ENCODE measurements at regions not wholly inside any gene's neighbourhood (a gene's known extent, or its start where the extent isn't known, plus 50 kb on each side); places are given as distances from the start of the nearest gene placed in this dataset.

DNA sequence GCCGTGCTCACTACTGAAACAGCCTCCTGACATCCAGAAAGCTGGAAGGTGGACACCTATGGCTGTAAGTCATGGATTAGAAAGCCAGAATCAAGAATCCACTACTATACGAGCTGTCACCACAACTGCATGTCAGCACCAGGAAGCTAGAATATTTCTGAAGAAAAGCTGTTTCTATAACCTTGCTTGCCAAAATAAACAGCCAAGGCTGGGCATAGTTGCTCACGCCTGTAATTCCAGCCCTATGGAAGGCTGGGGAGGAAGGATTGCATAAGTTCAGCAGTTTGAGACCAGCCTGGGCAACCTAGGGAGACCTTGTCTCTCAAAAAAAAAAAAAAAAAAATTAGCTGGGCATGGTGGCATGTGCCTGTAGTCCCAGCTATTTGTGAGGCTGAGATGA, 96.3 kb upstream of the GAREM1 start:
- DNase-seq (ENCODE audit: low spot score) (no peak), ATAC-seq (no peak)
- 0 out of 3 replicates have a peak, but pooled peaks cover 2% of the 10 kb centered on the region for H3K36me3 Mint-ChIP-seq (ENCODE audit: low read depth)
- Histone ChIP-seq H3K79me2 (replicated peaks; ENCODE audit: insufficient read depth) (no peaks in the 10 kb centered on the region), H3K4me3 (no peak overlapping the region), H3K27me3 (ENCODE audit: insufficient read depth) (no peaks in the 10 kb centered on the region), H4K20me1 (replicated peaks; ENCODE audit: insufficient read depth) (no peaks in the 10 kb centered on the region), H3K36me3 (ENCODE audit: insufficient read depth) (no peaks in the 10 kb centered on the region), H3K4me2 (no peak overlapping the region), H2AFZ (no peak overlapping the region), H3F3A (replicated peaks; ENCODE audit: low read depth) (no peaks in the 10 kb centered on the region), H3K27ac (ENCODE audit: low read depth) (no peak overlapping the region), H3K4me1 (ENCODE audit: insufficient read depth) (no peaks in the 10 kb centered on the region), H3K9me2 (ENCODE audit: insufficient read depth) (0 out of 2 replicates have a peak, but pooled peaks cover 7% of the 10 kb centered on the region)
- H3K4me3 Mint-ChIP-seq = no peak overlapping the region
- TF ChIP-seq STAT1 (IDR thresholded peaks at IDR 0.05; ENCODE audit: unreplicated experiment) (no peak), CREB1 (CRISPR knock-in tag; IDR thresholded peaks at IDR 0.05; ENCODE audit: low read depth) (no peak), POLR2AphosphoS5 (IDR thresholded peaks at IDR 0.05; ENCODE audit: low read depth) (no peak), ZNF331 (CRISPR knock-in tag; IDR thresholded peaks at IDR 0.05; ENCODE audit: low read depth) (no peak), EZH2phosphoT487 (IDR thresholded peaks at IDR 0.05; ENCODE audit: unreplicated experiment) (no peak), JUNB (IDR thresholded peaks at IDR 0.05; ENCODE audit: unreplicated experiment) (no peak), NANOG (IDR thresholded peaks at IDR 0.05; ENCODE audit: borderline replicate concordance) (no peak), EZH2 (IDR thresholded peaks at IDR 0.05; ENCODE audit: low read depth, unreplicated experiment) (no peak), ZNF114 (CRISPR knock-in tag; IDR thresholded peaks at IDR 0.05) (no peak)
- TF ChIP-seq, protein P1, sequence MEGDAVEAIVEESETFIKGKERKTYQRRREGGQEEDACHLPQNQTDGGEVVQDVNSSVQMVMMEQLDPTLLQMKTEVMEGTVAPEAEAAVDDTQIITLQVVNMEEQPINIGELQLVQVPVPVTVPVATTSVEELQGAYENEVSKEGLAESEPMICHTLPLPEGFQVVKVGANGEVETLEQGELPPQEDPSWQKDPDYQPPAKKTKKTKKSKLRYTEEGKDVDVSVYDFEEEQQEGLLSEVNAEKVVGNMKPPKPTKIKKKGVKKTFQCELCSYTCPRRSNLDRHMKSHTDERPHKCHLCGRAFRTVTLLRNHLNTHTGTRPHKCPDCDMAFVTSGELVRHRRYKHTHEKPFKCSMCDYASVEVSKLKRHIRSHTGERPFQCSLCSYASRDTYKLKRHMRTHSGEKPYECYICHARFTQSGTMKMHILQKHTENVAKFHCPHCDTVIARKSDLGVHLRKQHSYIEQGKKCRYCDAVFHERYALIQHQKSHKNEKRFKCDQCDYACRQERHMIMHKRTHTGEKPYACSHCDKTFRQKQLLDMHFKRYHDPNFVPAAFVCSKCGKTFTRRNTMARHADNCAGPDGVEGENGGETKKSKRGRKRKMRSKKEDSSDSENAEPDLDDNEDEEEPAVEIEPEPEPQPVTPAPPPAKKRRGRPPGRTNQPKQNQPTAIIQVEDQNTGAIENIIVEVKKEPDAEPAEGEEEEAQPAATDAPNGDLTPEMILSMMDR (conservative IDR thresholded peaks at IDR 0.05; ENCODE audit: low read depth in 2 of 2) = no peak
- TF ChIP-seq, protein P2, sequence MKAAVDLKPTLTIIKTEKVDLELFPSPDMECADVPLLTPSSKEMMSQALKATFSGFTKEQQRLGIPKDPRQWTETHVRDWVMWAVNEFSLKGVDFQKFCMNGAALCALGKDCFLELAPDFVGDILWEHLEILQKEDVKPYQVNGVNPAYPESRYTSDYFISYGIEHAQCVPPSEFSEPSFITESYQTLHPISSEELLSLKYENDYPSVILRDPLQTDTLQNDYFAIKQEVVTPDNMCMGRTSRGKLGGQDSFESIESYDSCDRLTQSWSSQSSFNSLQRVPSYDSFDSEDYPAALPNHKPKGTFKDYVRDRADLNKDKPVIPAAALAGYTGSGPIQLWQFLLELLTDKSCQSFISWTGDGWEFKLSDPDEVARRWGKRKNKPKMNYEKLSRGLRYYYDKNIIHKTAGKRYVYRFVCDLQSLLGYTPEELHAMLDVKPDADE (IDR thresholded peaks at IDR 0.05) = no peak
- TF ChIP-seq, protein P3, sequence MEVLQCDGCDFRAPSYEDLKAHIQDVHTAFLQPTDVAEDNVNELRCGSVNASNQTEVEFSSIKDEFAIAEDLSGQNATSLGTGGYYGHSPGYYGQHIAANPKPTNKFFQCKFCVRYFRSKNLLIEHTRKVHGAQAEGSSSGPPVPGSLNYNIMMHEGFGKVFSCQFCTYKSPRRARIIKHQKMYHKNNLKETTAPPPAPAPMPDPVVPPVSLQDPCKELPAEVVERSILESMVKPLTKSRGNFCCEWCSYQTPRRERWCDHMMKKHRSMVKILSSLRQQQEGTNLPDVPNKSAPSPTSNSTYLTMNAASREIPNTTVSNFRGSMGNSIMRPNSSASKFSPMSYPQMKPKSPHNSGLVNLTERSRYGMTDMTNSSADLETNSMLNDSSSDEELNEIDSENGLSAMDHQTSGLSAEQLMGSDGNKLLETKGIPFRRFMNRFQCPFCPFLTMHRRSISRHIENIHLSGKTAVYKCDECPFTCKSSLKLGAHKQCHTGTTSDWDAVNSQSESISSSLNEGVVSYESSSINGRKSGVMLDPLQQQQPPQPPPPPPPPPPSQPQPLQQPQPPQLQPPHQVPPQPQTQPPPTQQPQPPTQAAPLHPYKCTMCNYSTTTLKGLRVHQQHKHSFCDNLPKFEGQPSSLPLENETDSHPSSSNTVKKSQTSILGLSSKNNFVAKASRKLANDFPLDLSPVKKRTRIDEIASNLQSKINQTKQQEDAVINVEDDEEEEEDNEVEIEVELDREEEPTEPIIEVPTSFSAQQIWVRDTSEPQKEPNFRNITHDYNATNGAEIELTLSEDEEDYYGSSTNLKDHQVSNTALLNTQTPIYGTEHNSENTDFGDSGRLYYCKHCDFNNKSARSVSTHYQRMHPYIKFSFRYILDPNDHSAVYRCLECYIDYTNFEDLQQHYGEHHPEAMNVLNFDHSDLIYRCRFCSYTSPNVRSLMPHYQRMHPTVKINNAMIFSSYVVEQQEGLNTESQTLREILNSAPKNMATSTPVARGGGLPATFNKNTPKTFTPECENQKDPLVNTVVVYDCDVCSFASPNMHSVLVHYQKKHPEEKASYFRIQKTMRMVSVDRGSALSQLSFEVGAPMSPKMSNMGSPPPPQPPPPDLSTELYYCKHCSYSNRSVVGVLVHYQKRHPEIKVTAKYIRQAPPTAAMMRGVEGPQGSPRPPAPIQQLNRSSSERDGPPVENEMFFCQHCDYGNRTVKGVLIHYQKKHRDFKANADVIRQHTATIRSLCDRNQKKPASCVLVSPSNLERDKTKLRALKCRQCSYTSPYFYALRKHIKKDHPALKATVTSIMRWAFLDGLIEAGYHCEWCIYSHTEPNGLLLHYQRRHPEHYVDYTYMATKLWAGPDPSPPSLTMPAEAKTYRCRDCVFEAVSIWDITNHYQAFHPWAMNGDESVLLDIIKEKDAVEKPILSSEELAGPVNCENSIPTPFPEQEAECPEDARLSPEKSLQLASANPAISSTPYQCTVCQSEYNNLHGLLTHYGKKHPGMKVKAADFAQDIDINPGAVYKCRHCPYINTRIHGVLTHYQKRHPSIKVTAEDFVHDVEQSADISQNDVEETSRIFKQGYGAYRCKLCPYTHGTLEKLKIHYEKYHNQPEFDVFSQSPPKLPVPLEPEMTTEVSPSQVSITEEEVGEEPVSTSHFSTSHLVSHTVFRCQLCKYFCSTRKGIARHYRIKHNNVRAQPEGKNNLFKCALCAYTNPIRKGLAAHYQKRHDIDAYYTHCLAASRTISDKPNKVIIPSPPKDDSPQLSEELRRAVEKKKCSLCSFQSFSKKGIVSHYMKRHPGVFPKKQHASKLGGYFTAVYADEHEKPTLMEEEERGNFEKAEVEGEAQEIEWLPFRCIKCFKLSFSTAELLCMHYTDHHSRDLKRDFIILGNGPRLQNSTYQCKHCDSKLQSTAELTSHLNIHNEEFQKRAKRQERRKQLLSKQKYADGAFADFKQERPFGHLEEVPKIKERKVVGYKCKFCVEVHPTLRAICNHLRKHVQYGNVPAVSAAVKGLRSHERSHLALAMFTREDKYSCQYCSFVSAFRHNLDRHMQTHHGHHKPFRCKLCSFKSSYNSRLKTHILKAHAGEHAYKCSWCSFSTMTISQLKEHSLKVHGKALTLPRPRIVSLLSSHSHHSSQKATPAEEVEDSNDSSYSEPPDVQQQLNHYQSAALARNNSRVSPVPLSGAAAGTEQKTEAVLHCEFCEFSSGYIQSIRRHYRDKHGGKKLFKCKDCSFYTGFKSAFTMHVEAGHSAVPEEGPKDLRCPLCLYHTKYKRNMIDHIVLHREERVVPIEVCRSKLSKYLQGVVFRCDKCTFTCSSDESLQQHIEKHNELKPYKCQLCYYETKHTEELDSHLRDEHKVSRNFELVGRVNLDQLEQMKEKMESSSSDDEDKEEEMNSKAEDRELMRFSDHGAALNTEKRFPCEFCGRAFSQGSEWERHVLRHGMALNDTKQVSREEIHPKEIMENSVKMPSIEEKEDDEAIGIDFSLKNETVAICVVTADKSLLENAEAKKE (CRISPR knock-in tag; IDR thresholded peaks at IDR 0.05) = no peak
- TF ChIP-seq, protein P4, sequence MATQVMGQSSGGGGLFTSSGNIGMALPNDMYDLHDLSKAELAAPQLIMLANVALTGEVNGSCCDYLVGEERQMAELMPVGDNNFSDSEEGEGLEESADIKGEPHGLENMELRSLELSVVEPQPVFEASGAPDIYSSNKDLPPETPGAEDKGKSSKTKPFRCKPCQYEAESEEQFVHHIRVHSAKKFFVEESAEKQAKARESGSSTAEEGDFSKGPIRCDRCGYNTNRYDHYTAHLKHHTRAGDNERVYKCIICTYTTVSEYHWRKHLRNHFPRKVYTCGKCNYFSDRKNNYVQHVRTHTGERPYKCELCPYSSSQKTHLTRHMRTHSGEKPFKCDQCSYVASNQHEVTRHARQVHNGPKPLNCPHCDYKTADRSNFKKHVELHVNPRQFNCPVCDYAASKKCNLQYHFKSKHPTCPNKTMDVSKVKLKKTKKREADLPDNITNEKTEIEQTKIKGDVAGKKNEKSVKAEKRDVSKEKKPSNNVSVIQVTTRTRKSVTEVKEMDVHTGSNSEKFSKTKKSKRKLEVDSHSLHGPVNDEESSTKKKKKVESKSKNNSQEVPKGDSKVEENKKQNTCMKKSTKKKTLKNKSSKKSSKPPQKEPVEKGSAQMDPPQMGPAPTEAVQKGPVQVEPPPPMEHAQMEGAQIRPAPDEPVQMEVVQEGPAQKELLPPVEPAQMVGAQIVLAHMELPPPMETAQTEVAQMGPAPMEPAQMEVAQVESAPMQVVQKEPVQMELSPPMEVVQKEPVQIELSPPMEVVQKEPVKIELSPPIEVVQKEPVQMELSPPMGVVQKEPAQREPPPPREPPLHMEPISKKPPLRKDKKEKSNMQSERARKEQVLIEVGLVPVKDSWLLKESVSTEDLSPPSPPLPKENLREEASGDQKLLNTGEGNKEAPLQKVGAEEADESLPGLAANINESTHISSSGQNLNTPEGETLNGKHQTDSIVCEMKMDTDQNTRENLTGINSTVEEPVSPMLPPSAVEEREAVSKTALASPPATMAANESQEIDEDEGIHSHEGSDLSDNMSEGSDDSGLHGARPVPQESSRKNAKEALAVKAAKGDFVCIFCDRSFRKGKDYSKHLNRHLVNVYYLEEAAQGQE (IDR thresholded peaks at IDR 0.05; ENCODE audit: unreplicated experiment) = no peak
- H3K27ac Mint-ChIP-seq = no peak overlapping the region
- H3K4me1 Mint-ChIP-seq = no peaks in the 10 kb centered on the region; the same call in 2 of the 3 replicates
- H3K9me3 Mint-ChIP-seq = peaks cover 5% of the 10 kb centered on the region; the same call in 1 of the 3 replicates
- H3K27me3 Mint-ChIP-seq (ENCODE audit: insufficient read depth, low read depth, poor library complexity) = no peaks in the 10 kb centered on the region

All from GM23338 (cell line).